Upper lobe of left lung (tissue), 6 donors: ENCODE measurements at regions not wholly inside any gene's neighbourhood (a gene's known extent, or its start where the extent isn't known, plus 50 kb on each side); places are given as distances from the start of the nearest gene placed in this dataset.
A peak's percentile ranks its signal among the peaks of the same experiment; 100 is the strongest.

Experiments used
- ATAC-seq, 2 donors: fragments of 200-7000 bp; cut with Tn5 transposase; one replicate each; pipeline ENCODE4 v1.9.1; 2022; ENCODE audit warnings: mild to moderate bottlenecking in 2 of 2, moderate library complexity in 2 of 2; ENCODE audit not compliant: low FRiP score in 2 of 2
- DNase-seq, 2 donors: peaks; one replicate each; pipeline ENCODE4 v3.0.0-alpha.2; 2019 to 2020
- H3K27ac ChIP-seq, 4 donors: fragments of 200-600 bp; sonication (generic); one replicate each; pipeline ENCODE4 v1.5.1; 2016 to 2019
- H3K27me3 ChIP-seq, 4 donors: fragments of 200-600 bp; sonication (generic); one replicate each; pipeline ENCODE4 v1.5.1; 2017 to 2019
- H3K36me3 ChIP-seq, 4 donors: fragments of 200-600 bp; sonication (generic); one replicate each; pipeline ENCODE4 v1.5.1; 2016 to 2019
- H3K4me1 ChIP-seq, 4 donors: fragments of 200-600 bp; sonication (generic); one replicate each; pipeline ENCODE4 v1.5.1; 2018 to 2019
- H3K4me3 ChIP-seq, 4 donors: fragments of 200-600 bp; sonication (generic); one replicate each; pipeline ENCODE4 v1.5.1; 2017 to 2019; ENCODE audit warnings: mild to moderate bottlenecking in 2 of 4, moderate library complexity in 1 of 4
- H3K9me3 ChIP-seq, 4 donors: fragments of 200-600 bp; sonication (generic); one replicate each; pipeline ENCODE4 v1.5.1; 2018 to 2019
- EP300 ChIP-seq, 4 donors: sonication (generic); formaldehyde crosslinking; IDR thresholded peaks; one replicate each; pipeline ENCODE4 v1.5.1; 2017; ENCODE audit warnings: antibody characterized with exemption in 4 of 4, control low read depth in 2 of 4
- POLR2A ChIP-seq, 4 donors: fragments of 450-650 bp; IDR thresholded peaks; one replicate each; pipeline ENCODE4 v1.5.1; 2016 to 2017; ENCODE audit warnings: antibody characterized with exemption in 4 of 4, mild to moderate bottlenecking in 2 of 4
- POLR2AphosphoS5 ChIP-seq, 2 donors: sonication (generic); formaldehyde crosslinking; IDR thresholded peaks; one replicate each; pipeline ENCODE4 v1.5.1; 2017; ENCODE audit warnings: antibody characterized with exemption in 2 of 2
- WGBS, 2 donors: methylation state at CpG; one replicate each; pipeline ENCODE4 v1.1.5; 2017 to 2018; 5-methylcytosine and 5-hydroxymethylcytosine counted together
- TF ChIP-seq, protein P1 (sequence below), 6 experiments: fragments of 450-650 bp in 4 of 6; fragments of 200-600 bp in 2 of 6; sonication (generic) in 2 of 6; IDR thresholded peaks; one replicate each; pipeline ENCODE4 v1.5.1; 2016 to 2019; ENCODE audit warnings: antibody characterized with exemption in 6 of 6
- donor health status: DM: no; HTN: no; CAD: no; lungs with moderate emphysema.
- donor health status: DM: no; HTN: yes; CAD: no; lungs with severe emphysema.

DNA sequence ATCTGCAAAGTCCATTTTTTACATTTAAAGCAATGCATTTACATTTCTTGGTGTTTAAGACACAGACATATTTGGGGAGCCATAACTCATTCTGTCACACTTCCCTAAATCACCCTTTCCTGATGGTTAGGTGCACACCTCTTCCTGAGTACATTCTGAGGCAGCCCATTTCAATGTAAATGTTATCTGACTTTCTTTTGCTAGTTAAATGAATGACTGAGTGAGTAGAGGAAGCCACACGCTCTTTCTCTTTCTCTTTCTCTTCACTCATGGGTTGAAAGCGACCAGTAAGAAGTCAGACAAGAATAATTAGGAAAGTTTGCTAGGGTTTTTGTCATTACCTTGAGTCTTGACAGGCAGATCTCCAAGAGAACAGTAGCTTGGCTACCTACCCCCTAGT lies 143.1 kb downstream of the S1PR1 start:
- no peaks in the 10 kb centered on the region for H3K36me3 ChIP-seq
- H3K27ac ChIP-seq = no peak overlapping the region
- no peak for DNase-seq
- no peaks in the 10 kb centered on the region for H3K27me3 ChIP-seq
- H3K9me3 ChIP-seq = no peaks in the 10 kb centered on the region
- H3K4me1 ChIP-seq = no peaks in the 10 kb centered on the region
- no peak overlapping the region for H3K4me3 ChIP-seq
- TF ChIP-seq POLR2AphosphoS5 (IDR thresholded peaks at IDR 0.05) (no peak), EP300 (IDR thresholded peaks at IDR 0.05) (no peak), POLR2A (IDR thresholded peaks at IDR 0.05) (no peak)
- TF ChIP-seq, protein P1, sequence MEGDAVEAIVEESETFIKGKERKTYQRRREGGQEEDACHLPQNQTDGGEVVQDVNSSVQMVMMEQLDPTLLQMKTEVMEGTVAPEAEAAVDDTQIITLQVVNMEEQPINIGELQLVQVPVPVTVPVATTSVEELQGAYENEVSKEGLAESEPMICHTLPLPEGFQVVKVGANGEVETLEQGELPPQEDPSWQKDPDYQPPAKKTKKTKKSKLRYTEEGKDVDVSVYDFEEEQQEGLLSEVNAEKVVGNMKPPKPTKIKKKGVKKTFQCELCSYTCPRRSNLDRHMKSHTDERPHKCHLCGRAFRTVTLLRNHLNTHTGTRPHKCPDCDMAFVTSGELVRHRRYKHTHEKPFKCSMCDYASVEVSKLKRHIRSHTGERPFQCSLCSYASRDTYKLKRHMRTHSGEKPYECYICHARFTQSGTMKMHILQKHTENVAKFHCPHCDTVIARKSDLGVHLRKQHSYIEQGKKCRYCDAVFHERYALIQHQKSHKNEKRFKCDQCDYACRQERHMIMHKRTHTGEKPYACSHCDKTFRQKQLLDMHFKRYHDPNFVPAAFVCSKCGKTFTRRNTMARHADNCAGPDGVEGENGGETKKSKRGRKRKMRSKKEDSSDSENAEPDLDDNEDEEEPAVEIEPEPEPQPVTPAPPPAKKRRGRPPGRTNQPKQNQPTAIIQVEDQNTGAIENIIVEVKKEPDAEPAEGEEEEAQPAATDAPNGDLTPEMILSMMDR (IDR thresholded peaks at IDR 0.05) = no peak
- ATAC-seq = no peak
- WGBS, 2 donors = 61 to 68% methylated on average over 2 of the region's 2 CpGs

DNA sequence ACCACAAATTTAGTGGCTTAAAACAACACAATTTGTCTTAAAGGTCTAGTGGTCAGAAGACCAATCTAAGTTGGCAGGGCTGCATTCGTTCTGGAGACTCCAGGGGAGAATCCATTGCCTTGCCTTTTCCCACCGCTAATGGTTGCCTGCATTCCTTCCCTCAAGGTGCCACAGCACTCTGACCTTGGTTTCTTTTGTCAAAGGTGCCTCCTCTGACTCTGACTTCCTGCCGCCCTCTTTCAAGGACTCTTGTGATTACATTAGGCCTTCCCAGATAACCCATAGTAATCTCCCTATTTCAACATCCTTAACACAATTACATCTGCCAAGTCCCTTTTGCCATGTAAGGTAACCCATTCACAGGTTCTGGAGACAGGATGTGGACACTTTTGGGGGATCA lies 145.3 kb downstream of the S1PR1 start:
- no peak for ATAC-seq
- TF ChIP-seq POLR2A (IDR thresholded peaks at IDR 0.05) (no peak), EP300 (IDR thresholded peaks at IDR 0.05) (no peak), POLR2AphosphoS5 (IDR thresholded peaks at IDR 0.05) (no peak)
- TF ChIP-seq, protein P1 (IDR thresholded peaks at IDR 0.05) = no peak
- Histone ChIP-seq H3K4me3 (no peak overlapping the region), H3K4me1 (no peaks in the 10 kb centered on the region), H3K9me3 (no peaks in the 10 kb centered on the region), H3K36me3 (no peaks in the 10 kb centered on the region), H3K27ac (no peak overlapping the region), H3K27me3 (no peaks in the 10 kb centered on the region)
- WGBS, 2 donors = 41 to 63% methylated on average over 3 of the region's 3 CpGs
- DNase-seq = peak in 1 of 2 donors; percentile 31

DNA sequence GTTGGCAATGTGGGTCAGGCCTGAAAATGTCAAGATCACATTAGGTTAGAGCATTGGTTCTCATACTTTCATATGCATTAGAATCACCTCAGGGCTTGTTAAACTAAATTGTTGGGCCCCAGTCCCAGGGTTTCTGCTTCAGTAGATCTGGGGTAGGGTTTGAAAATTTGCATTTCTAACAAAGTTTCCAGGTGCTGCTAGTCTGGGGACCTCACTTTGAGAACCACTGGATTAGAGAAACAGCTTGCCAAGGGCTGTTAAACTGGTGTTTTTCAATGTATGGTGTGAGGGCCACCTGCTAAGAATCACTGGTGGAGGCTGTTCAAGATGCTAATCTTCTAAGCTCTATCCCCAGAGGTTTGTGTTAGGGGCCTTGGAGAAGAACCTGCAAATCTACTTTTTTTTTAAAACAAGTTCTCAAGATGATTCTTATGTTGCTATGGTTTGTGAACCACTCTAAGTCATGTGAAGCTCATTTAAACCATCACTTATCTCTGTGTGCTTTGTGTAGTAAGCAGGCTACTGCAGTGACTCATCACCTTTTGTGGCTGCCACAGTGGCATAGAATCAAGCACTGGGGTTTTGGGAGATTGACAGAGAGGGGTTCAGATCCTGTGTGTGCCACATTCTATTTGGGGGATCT lies 152.2 kb downstream of the S1PR1 start:
- no peaks in the 10 kb centered on the region for H3K4me1 ChIP-seq
- H3K36me3 ChIP-seq = no peaks in the 10 kb centered on the region
- H3K27me3 ChIP-seq = no peaks in the 10 kb centered on the region
- ATAC-seq (no peak), DNase-seq (no peak)
- H3K4me3 ChIP-seq = no peak overlapping the region
- no peak overlapping the region for H3K27ac ChIP-seq
- H3K9me3 ChIP-seq = no peaks in the 10 kb centered on the region
- no peak for TF ChIP-seq POLR2AphosphoS5 (IDR thresholded peaks at IDR 0.05)
- no peak for TF ChIP-seq POLR2A (IDR thresholded peaks at IDR 0.05)
- no peak for TF ChIP-seq EP300 (IDR thresholded peaks at IDR 0.05)
- TF ChIP-seq, protein P1 (IDR thresholded peaks at IDR 0.05) = no peak

DNA sequence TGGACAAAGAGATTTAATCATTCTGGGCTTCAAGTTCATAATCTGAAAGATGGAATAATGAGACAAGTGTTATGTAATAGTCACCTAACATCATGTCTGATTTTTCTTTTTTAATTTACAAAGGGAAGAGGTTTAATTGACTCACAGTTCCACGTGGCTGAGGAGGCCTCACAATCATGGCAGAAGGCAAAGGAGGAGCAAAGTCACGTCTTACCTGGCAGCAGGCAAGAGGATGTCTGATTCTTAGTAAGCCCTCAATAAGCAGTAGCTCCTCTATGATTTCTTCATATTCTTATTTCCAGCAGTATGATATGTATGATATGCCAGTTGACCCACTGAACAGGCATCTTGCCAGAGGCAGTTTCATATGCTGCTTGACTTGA lies 152.7 kb downstream of the S1PR1 start:
- Histone ChIP-seq H3K4me3 (no peak overlapping the region), H3K4me1 (no peaks in the 10 kb centered on the region), H3K27me3 (no peaks in the 10 kb centered on the region), H3K27ac (no peak overlapping the region), H3K9me3 (no peaks in the 10 kb centered on the region), H3K36me3 (no peaks in the 10 kb centered on the region)
- no peak for ATAC-seq
- WGBS, 2 donors = 57 to 67% methylated on average over 2 of the region's 2 CpGs
- DNase-seq = no peak
- TF ChIP-seq EP300 (IDR thresholded peaks at IDR 0.05) = no peak
- TF ChIP-seq POLR2AphosphoS5 (IDR thresholded peaks at IDR 0.05) = no peak
- TF ChIP-seq, protein P1 (IDR thresholded peaks at IDR 0.05) = no peak
- TF ChIP-seq POLR2A (IDR thresholded peaks at IDR 0.05) = no peak

DNA sequence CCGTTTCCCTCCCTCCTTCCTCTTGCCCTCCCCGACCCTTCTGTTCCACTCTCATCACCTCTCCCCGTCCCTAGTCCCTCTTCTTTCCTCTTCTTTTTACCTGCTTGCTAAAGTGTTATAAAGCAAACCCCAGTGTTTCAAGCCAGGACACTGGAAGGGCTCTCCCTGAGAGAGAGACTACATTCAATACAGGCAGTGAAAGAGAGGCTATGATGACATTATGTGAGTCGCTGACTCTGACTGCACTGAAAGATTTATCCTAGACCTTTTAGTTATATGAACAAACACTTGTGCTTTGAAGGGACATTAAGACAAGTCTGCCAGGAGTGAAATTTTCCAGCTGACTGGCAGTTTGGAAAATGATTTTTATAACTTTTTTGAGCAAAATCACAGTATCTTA lies 155.7 kb downstream of the S1PR1 start:
- WGBS, 2 donors = 69 to 74% methylated on average over 4 of the region's 4 CpGs
- H3K27ac ChIP-seq = no peak overlapping the region

More for the DNA sequence above, 155.7 kb downstream of the S1PR1 start:
- H3K27me3 ChIP-seq = no peaks in the 10 kb centered on the region
- H3K4me3 ChIP-seq = no peak overlapping the region
- ATAC-seq (no peak), DNase-seq (no peak)
- no peaks in the 10 kb centered on the region for H3K4me1 ChIP-seq
- no peaks in the 10 kb centered on the region for H3K9me3 ChIP-seq
- no peaks in the 10 kb centered on the region for H3K36me3 ChIP-seq
- TF ChIP-seq, protein P1 (IDR thresholded peaks at IDR 0.05) = no peak
- TF ChIP-seq EP300 (IDR thresholded peaks at IDR 0.05) = no peak
- no peak for TF ChIP-seq POLR2A (IDR thresholded peaks at IDR 0.05)
- no peak for TF ChIP-seq POLR2AphosphoS5 (IDR thresholded peaks at IDR 0.05)
